ENCODE measurements at regions not wholly inside any gene's neighbourhood (a gene's known extent, or its start where the extent isn't known, plus 50 kb on each side); places are given as distances from the start of the nearest gene placed in this dataset.

GRCh38 chr18:54100466-54100865 lies 124.0 kb downstream of the MBD2 start:
- Histone ChIP-seq H2BK15ac (ENCODE audit: low read depth, low read length) (no peak overlapping the region), H3K27me3 (ENCODE audit: insufficient read depth, low read length) (no peaks in the 10 kb centered on the region), H2BK120ac (ENCODE audit: low read depth, low read length, poor library complexity, severe bottlenecking) (no peak overlapping the region), H3K79me2 (ENCODE audit: insufficient read depth, low read length) (no peaks in the 10 kb centered on the region), H3K4ac (ENCODE audit: low read depth, low read length) (no peak overlapping the region), H4K5ac (ENCODE audit: insufficient read length, low read depth, low read length) (no peak overlapping the region), H3K23ac (ENCODE audit: insufficient read length, low read depth, low read length) (no peak overlapping the region), H2AFZ (ENCODE audit: low read length) (no peak overlapping the region), H3K23me2 (ENCODE audit: insufficient read length, low read depth, low read length, poor library complexity, severe bottlenecking) (no peaks in the 10 kb centered on the region), H3T11ph (ENCODE audit: low read length) (no peak overlapping the region), H2BK12ac (ENCODE audit: insufficient read length, low read depth, low read length) (no peak overlapping the region), H3K18ac (ENCODE audit: insufficient read length, low read depth, low read length) (no peak overlapping the region), H3K9ac (ENCODE audit: extremely low read depth, insufficient read length, low read length) (no peak overlapping the region), H3K56ac (ENCODE audit: insufficient read length, low read depth, low read length) (no peak overlapping the region), H2AK5ac (ENCODE audit: insufficient read length, low read length) (no peak overlapping the region), H3K9me3 (ENCODE audit: control insufficient read depth, low read depth, low read length) (no peaks in the 10 kb centered on the region), H3K14ac (ENCODE audit: insufficient read depth, low read length) (no peak overlapping the region), H2BK5ac (ENCODE audit: insufficient read length, low read length) (no peak overlapping the region), H2BK20ac (ENCODE audit: low read depth, low read length, poor library complexity, severe bottlenecking) (no peak overlapping the region), H3K4me1 (ENCODE audit: insufficient read depth, low read length) (no peaks in the 10 kb centered on the region), H3K4me2 (ENCODE audit: insufficient read depth, insufficient read length, low read length) (no peak overlapping the region), H4K91ac (ENCODE audit: insufficient read length, low read depth, low read length) (no peak overlapping the region), H3K79me1 (ENCODE audit: insufficient read depth, low read depth, low read length, poor library complexity, severe bottlenecking) (no peaks in the 10 kb centered on the region), H4K8ac (replicated peaks; ENCODE audit: insufficient read length, low read depth, low read length) (no peak overlapping the region), H4K20me1 (ENCODE audit: control insufficient read depth, insufficient read depth, insufficient read length) (no peaks in the 10 kb centered on the region), H3K27ac (ENCODE audit: insufficient read length, low read depth, low read length) (no peak overlapping the region)
- WGBS (ENCODE audit: extremely low coverage, insufficient read length, low lambda C conversion rate): no CpG with 5 or more reads among the region's 2 CpGs
- Mint-ChIP-seq H3K27me3 (ENCODE audit: low read depth) (no peaks in the 10 kb centered on the region; the same call in 1 of the 2 replicates), H3K4me3 (no peak overlapping the region), H3K4me1 (no peaks in the 10 kb centered on the region), H3K36me3 (ENCODE audit: insufficient read depth in 1 of 3, low read depth in 3 of 3) (no peaks in the 10 kb centered on the region), H3K9me3 (peaks cover 0 to 8% of the 10 kb centered on the region in 2 experiments; a peak in 4 of 5 replicates), H3K27ac (no peak overlapping the region)
- TF ChIP-seq, protein P1, sequence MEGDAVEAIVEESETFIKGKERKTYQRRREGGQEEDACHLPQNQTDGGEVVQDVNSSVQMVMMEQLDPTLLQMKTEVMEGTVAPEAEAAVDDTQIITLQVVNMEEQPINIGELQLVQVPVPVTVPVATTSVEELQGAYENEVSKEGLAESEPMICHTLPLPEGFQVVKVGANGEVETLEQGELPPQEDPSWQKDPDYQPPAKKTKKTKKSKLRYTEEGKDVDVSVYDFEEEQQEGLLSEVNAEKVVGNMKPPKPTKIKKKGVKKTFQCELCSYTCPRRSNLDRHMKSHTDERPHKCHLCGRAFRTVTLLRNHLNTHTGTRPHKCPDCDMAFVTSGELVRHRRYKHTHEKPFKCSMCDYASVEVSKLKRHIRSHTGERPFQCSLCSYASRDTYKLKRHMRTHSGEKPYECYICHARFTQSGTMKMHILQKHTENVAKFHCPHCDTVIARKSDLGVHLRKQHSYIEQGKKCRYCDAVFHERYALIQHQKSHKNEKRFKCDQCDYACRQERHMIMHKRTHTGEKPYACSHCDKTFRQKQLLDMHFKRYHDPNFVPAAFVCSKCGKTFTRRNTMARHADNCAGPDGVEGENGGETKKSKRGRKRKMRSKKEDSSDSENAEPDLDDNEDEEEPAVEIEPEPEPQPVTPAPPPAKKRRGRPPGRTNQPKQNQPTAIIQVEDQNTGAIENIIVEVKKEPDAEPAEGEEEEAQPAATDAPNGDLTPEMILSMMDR (conservative IDR thresholded peaks at IDR 0.05): no peak
- DNase-seq: no peak

All from H9 (cell line).